GM21515 (cell line): ENCODE measurements at regions not wholly inside any gene's neighbourhood (a gene's known extent, or its start where the extent isn't known, plus 50 kb on each side); places are given as distances from the start of the nearest gene placed in this dataset.
"Not testable (repeated sequence)": the region's sequence is repeated elsewhere in the genome, so short reads cannot be mapped to it uniquely, and the experiment has no call there.

Experiments used
- ATAC-seq: cut with Tn5 transposase; IDR thresholded peaks from one replicate; pipeline ENCODE4 v1.9.1; 2021; ENCODE audit not compliant: unreplicated experiment

GRCh38 chr7:51640841-51641240 is 324.2 kb upstream of the COBL start:
- ATAC-seq = no peak

GRCh38 chr7:51639661-51640334 is 323.2 kb upstream of the COBL start:
- ATAC-seq = no peak

GRCh38 chr7:51636503-51636902 is 319.9 kb upstream of the COBL start:
- no peak for ATAC-seq

GRCh38 chr7:51635775-51636174 is 319.2 kb upstream of the COBL start:
- no peak for ATAC-seq

- no peak for ATAC-seq
Observed at GRCh38 chr7:51634538-51634937, 317.9 kb upstream of the COBL start.

- no peak for ATAC-seq
Observed at GRCh38 chr7:51634025-51634424, 317.4 kb upstream of the COBL start.

- no peak for ATAC-seq
Observed at GRCh38 chr7:51633596-51633995, 317.0 kb upstream of the COBL start.

- no peak for ATAC-seq
Observed at GRCh38 chr7:51633006-51633405, 316.4 kb upstream of the COBL start.

- no peak for ATAC-seq
Observed at GRCh38 chr7:51630933-51631332, 314.3 kb upstream of the COBL start.

- ATAC-seq = no peak
Observed at GRCh38 chr7:51629206-51629605, 312.6 kb upstream of the COBL start.

- ATAC-seq = no peak
Observed at GRCh38 chr7:51621956-51622355, 305.3 kb upstream of the COBL start.

GRCh38 chr7:51620706-51621105 is 304.1 kb upstream of the COBL start:
- no peak for ATAC-seq

GRCh38 chr7:51619880-51620279 is 303.3 kb upstream of the COBL start:
- no peak for ATAC-seq

GRCh38 chr7:51617686-51618085 is 301.1 kb upstream of the COBL start:
- no peak for ATAC-seq

- ATAC-seq = no peak
Observed at GRCh38 chr7:51613911-51614357, 297.3 kb upstream of the COBL start.

GRCh38 chr7:51611937-51612336 is 295.3 kb upstream of the COBL start:
- no peak for ATAC-seq

- ATAC-seq = no peak
Observed at GRCh38 chr7:51607447-51607846, 290.8 kb upstream of the COBL start.

GRCh38 chr7:51606601-51607154 is 290.1 kb upstream of the COBL start:
- no peak for ATAC-seq

GRCh38 chr7:51602376-51602775 is 285.8 kb upstream of the COBL start:
- ATAC-seq = no peak

GRCh38 chr7:51601461-51601860 is 284.9 kb upstream of the COBL start:
- ATAC-seq = no peak

GRCh38 chr7:51599935-51600334 is 283.3 kb upstream of the COBL start:
- not testable (repeated sequence) for ATAC-seq

GRCh38 chr7:51593628-51594027 is 277.0 kb upstream of the COBL start:
- no peak for ATAC-seq
